HCT116 (cell line): ENCODE measurements at regions not wholly inside any gene's neighbourhood (a gene's known extent, or its start where the extent isn't known, plus 50 kb on each side); places are given as distances from the start of the nearest gene placed in this dataset.

Experiments
- ATAC-seq: fragments of 200-7000 bp; cut with Tn5 transposase; 2 replicates; pipeline ENCODE4 v1.9.1; 2020; ENCODE audit warnings: mild to moderate bottlenecking, moderate library complexity
- BruUV-seq: library from RNA; stranded (reverse); fragments of 400-500 nt; replicated peaks from 2 replicates; lab custom pipeline; 2021; lab: Mats Ljungman, UMichigan
- CTCF ChIA-PET: fragments of 300-600 bp; sonication (Branson Sonifier 250); formaldehyde crosslinking; loops from one replicate; lab custom pipeline; 2021; ENCODE audit warnings: antibody characterized with exemption; lab: Charles Lee
- POLR2A ChIA-PET: fragments of 300-600, 350-600 bp; sonication (Branson Sonifier 250); formaldehyde crosslinking; loops from one replicate; lab custom pipeline; 2021; ENCODE audit warnings: antibody characterized with exemption; lab: Charles Lee
- RAD21 ChIA-PET, 2 experiments: fragments of 300-600 bp; sonication (Branson Sonifier 250); formaldehyde crosslinking; loops; one replicate each; lab custom pipeline; 2023; ENCODE audit warnings: low total read pairs in 2 of 2; ENCODE audit not compliant: uncharacterized antibody in 2 of 2, unreplicated experiment in 2 of 2, low non-redundant PET in 1 of 2; lab: Charles Lee
- DNase-seq: peaks from one replicate; pipeline ENCODE4 v3.0.0-alpha.2; 2010; ENCODE audit warnings: low read depth, low spot score
- H2AFZ ChIP-seq: fragments of 200-600 bp; shearing (Covaris generic), sonication (generic); 2 replicates; pipeline ENCODE4 v1.6.1; 2017; ENCODE audit warnings: low read depth, mixed run types, mixed read lengths, antibody characterized with exemption, low read length; ENCODE audit not compliant: poor library complexity, severe bottlenecking
- H3K27ac ChIP-seq: 2 replicates; pipeline ENCODE4 v1.5.1; 2012; ENCODE audit warnings: low read depth, low read length
- H3K27me3 ChIP-seq: fragments of 200-600 bp; sonication (generic); 2 replicates; pipeline ENCODE4 v1.6.1; 2016; ENCODE audit warnings: mixed run types, low read length, mixed read lengths; ENCODE audit not compliant: insufficient read depth
- H3K36me3 ChIP-seq, 2 experiments: fragments of 200-500 bp in 1 of 2; fragments of 200-600 bp in 1 of 2; sonication (Bioruptor generic) in 1 of 2; sonication (generic) in 1 of 2; 2 replicates each; pipeline versions ENCODE4 v1.5.1 to v1.6.1; 2014 to 2016; ENCODE audit warnings: low read length in 2 of 2, inconsistent platforms in 1 of 2, mixed read lengths in 1 of 2, mixed run types in 1 of 2; ENCODE audit not compliant: insufficient read depth in 2 of 2, control insufficient read depth in 1 of 2
- H3K4me1 ChIP-seq, 2 experiments: fragments of 200-600 bp in 1 of 2; sonication (generic) in 1 of 2; 2 replicates each; pipeline versions ENCODE4 v1.5.1 to v1.6.1; 2012 to 2017; ENCODE audit warnings: low read length in 2 of 2, inconsistent platforms in 1 of 2, mild to moderate bottlenecking in 1 of 2, mixed read lengths in 1 of 2, mixed run types in 1 of 2, moderate library complexity in 1 of 2; ENCODE audit not compliant: insufficient read depth in 2 of 2, control insufficient read depth in 1 of 2
- H3K4me2 ChIP-seq: fragments of 200-600 bp; sonication (generic); 2 replicates; pipeline ENCODE4 v1.6.1; 2017; ENCODE audit warnings: mixed run types, low read length, mixed read lengths
- H3K4me3 ChIP-seq, 2 experiments: fragments of 200-600 bp in 1 of 2; sonication (generic) in 1 of 2; replicated peaks in 1 of 2; 2 replicates each; pipeline ENCODE4 v1.5.1; 2011 to 2016; ENCODE audit warnings: low read length in 2 of 2, control low read depth in 1 of 2, low read depth in 1 of 2, mild to moderate bottlenecking in 1 of 2, mixed read lengths in 1 of 2, mixed run types in 1 of 2
- H3K79me2 ChIP-seq: fragments of 200-600 bp; sonication (generic); 2 replicates; pipeline ENCODE4 v1.6.1; 2017; ENCODE audit warnings: mild to moderate bottlenecking, mixed run types, low read length, moderate library complexity, mixed read lengths; ENCODE audit not compliant: insufficient read depth
- H3K9ac ChIP-seq: fragments of 200-600 bp; sonication (generic); 2 replicates; pipeline ENCODE4 v1.6.1; 2016; ENCODE audit warnings: low read length, mixed read lengths
- H3K9me2 ChIP-seq: fragments of 200-600 bp; sonication (generic), shearing (Covaris generic); 2 replicates; pipeline ENCODE4 v1.6.1; 2017; ENCODE audit warnings: mixed run types, mild to moderate bottlenecking, moderate library complexity; ENCODE audit not compliant: insufficient read depth
- H3K9me3 ChIP-seq, 2 experiments: fragments of 200-500 bp in 1 of 2; fragments of 200-600 bp in 1 of 2; sonication (Bioruptor generic) in 1 of 2; sonication (generic) in 1 of 2; 2 replicates each; pipeline ENCODE4 v1.6.1; 2014 to 2017; ENCODE audit warnings: low read length in 2 of 2, mixed read lengths in 2 of 2, inconsistent platforms in 1 of 2, low read depth in 1 of 2, mild to moderate bottlenecking in 1 of 2, mixed run types in 1 of 2, moderate library complexity in 1 of 2; ENCODE audit not compliant: control insufficient read depth in 1 of 2, insufficient read depth in 1 of 2
- H4K20me1 ChIP-seq: fragments of 200-600 bp; sonication (generic), shearing (Covaris generic); 2 replicates; pipeline ENCODE4 v1.6.1; 2017; ENCODE audit warnings: mixed run types, mild to moderate bottlenecking, moderate library complexity; ENCODE audit not compliant: insufficient read depth
- CBX3 ChIP-seq: IDR thresholded peaks from 2 replicates; pipeline ENCODE4 v1.6.1; 2012; ENCODE audit warnings: low read depth
- CEBPB ChIP-seq: IDR thresholded peaks from 2 replicates; pipeline ENCODE4 v1.6.1; 2012; ENCODE audit warnings: low read depth
- EGR1 ChIP-seq: IDR thresholded peaks from 2 replicates; pipeline ENCODE4 v1.6.1; 2012; ENCODE audit warnings: low read depth
- ELF1 ChIP-seq: IDR thresholded peaks from 2 replicates; pipeline ENCODE4 v1.6.1; 2012; ENCODE audit warnings: low read depth, borderline replicate concordance
- EZH2 ChIP-seq: fragments of 200-600 bp; sonication (generic); IDR thresholded peaks from 2 replicates; pipeline ENCODE4 v1.6.1; 2017; ENCODE audit warnings: antibody characterized with exemption, mixed run types
- EZH2phosphoT487 ChIP-seq: fragments of 200-600 bp; IDR thresholded peaks from 2 replicates; pipeline ENCODE4 v1.6.1; 2018; ENCODE audit warnings: antibody characterized with exemption, borderline replicate concordance
- FOSL1 ChIP-seq: IDR thresholded peaks from 2 replicates; pipeline ENCODE4 v1.6.1; 2012; ENCODE audit warnings: low read depth
- JUND ChIP-seq: IDR thresholded peaks from 2 replicates; pipeline ENCODE4 v1.6.1; 2012
- MAX ChIP-seq: IDR thresholded peaks from 2 replicates; pipeline ENCODE4 v1.6.1; 2012
- POLR2A ChIP-seq: IDR thresholded peaks from 2 replicates; pipeline ENCODE4 v1.7.0; 2011; ENCODE audit warnings: borderline replicate concordance; ENCODE audit not compliant: insufficient read depth, insufficient read length; ENCODE audit errors: extremely low read depth
- RAD21 ChIP-seq: IDR thresholded peaks from 2 replicates; pipeline ENCODE4 v1.6.1; 2012; ENCODE audit warnings: low read depth, mild to moderate bottlenecking
- SP1 ChIP-seq: IDR thresholded peaks from 2 replicates; pipeline ENCODE4 v1.6.1; 2012; ENCODE audit warnings: low read depth
- SRF ChIP-seq: IDR thresholded peaks from 2 replicates; pipeline ENCODE4 v1.6.1; 2012; ENCODE audit warnings: low read depth
- ZFX ChIP-seq: fragments of 450-650 bp; IDR thresholded peaks from 2 replicates; pipeline ENCODE4 v1.6.1; 2017
- intact Hi-C: fragments of 100-400 bp; cut with micrococcal nuclease; formaldehyde crosslinking; loops from 2 replicates; pipeline ENCODE4 v1.10.0; 2022
- TF ChIP-seq, protein P1 (sequence below): IDR thresholded peaks from 2 replicates; pipeline ENCODE4 v1.6.1; 2011; ENCODE audit warnings: mild to moderate bottlenecking, low read length, moderate library complexity; ENCODE audit not compliant: insufficient replicate concordance; ENCODE audit errors: extremely low read depth

GRCh38 chrX:134173541-134174272 lies 63.3 kb upstream of the CCDC160 start:
- H3K36me3 ChIP-seq, result no peaks in the 10 kb centered on the region
- no peak overlapping the region for H3K27ac ChIP-seq
- no peak overlapping the region for H3K4me2 ChIP-seq
- no peak for TF ChIP-seq JUND
- TF ChIP-seq, protein P1, sequence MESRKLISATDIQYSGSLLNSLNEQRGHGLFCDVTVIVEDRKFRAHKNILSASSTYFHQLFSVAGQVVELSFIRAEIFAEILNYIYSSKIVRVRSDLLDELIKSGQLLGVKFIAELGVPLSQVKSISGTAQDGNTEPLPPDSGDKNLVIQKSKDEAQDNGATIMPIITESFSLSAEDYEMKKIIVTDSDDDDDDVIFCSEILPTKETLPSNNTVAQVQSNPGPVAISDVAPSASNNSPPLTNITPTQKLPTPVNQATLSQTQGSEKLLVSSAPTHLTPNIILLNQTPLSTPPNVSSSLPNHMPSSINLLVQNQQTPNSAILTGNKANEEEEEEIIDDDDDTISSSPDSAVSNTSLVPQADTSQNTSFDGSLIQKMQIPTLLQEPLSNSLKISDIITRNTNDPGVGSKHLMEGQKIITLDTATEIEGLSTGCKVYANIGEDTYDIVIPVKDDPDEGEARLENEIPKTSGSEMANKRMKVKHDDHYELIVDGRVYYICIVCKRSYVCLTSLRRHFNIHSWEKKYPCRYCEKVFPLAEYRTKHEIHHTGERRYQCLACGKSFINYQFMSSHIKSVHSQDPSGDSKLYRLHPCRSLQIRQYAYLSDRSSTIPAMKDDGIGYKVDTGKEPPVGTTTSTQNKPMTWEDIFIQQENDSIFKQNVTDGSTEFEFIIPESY, result no peak
- TF ChIP-seq EZH2, result no peak
- TF ChIP-seq EZH2phosphoT487, result no peak
- no peak for TF ChIP-seq MAX
- no peak for TF ChIP-seq CBX3
- no peak for TF ChIP-seq RAD21
- TF ChIP-seq EGR1, result no peak
- no peak for TF ChIP-seq ELF1
- TF ChIP-seq SRF, result no peak
- no peak for TF ChIP-seq POLR2A
- TF ChIP-seq SP1, result no peak
- TF ChIP-seq FOSL1, result no peak
- no peak for TF ChIP-seq ZFX
- no peak for TF ChIP-seq CEBPB
- H3K4me3 ChIP-seq, result no peak overlapping the region
- H3K79me2 ChIP-seq, result no peaks in the 10 kb centered on the region
- H2AFZ ChIP-seq, result no peak overlapping the region
- H3K27me3 ChIP-seq, result no peaks in the 10 kb centered on the region
- no peak overlapping the region for H3K9ac ChIP-seq
- POLR2A ChIA-PET, result no interaction called here
- H4K20me1 ChIP-seq, result no peaks in the 10 kb centered on the region
- DNase-seq (no peak), ATAC-seq (no peak)
- intact Hi-C loops, result no loop called here
- CTCF ChIA-PET, result no interaction called here
- no peaks in the 10 kb centered on the region for H3K9me2 ChIP-seq
- H3K4me1 ChIP-seq, result no peaks in the 10 kb centered on the region
- no peaks in the 10 kb centered on the region for H3K9me3 ChIP-seq
- RAD21 ChIA-PET, result no interaction called here
- BruUV-seq, result no TSS peak
